ENCODE measurements at regions not wholly inside any gene's neighbourhood (a gene's known extent, or its start where the extent isn't known, plus 50 kb on each side); places are given as distances from the start of the nearest gene placed in this dataset.

DNA sequence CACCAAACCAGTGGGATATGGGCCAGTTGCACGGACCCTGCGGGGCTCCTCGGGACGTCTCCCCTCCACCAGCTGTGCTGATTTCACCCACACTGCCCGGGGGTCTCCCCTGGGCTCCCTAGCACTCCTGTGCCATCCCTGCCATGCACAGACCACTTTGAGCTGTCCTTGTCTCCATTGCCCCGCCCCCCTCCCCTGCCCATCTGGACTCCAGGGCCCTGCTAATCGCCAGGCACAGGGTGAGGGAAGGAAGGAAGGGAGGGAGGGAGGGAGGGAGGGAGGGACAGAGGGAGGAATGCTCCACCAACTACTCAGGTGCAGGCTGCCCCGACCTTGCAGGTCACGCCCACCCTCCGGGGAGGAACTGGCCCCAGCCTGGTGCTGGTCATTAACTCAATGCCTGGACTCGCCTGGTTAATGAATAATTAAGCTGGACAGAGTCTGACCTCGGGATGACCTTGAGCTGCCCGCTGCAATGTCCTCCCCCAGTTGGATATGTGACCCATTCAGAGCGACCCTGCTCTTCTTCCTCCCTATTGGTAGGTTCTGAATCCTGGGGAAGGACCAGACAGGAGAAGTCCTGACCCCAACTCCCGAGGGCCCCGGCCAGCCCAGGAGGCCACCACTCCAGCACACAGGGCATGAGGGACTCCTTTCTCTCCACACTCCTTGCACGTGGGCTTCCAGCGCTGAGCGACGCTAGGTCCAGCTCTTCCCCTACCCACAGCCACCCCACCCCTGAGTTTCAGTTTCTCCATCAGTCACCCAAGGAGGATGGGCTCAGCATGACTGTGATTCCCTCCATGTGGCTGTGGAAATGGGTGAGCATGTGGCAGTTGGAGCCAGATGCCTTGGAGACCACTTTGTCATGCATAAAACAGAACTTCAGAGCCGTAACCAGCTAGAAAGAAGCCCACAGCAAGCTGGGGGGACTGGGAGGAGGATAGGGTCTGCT, 62.1 kb downstream of the C9orf50 start:
- H3F3A ChIP-seq (ENCODE audit: control insufficient read depth, insufficient read depth), result no peaks in the 10 kb centered on the region
- TF ChIP-seq CTCF (IDR thresholded peaks at IDR 0.05; ENCODE audit: low read depth, low read length, poor library complexity, severe bottlenecking) (no peak), EZH2phosphoT487 (IDR thresholded peaks at IDR 0.05; ENCODE audit: borderline replicate concordance, low read length) (no peak)
- no peak overlapping the region for H3K4me3 ChIP-seq (ENCODE audit: low read length)
- H4K20me1 ChIP-seq (ENCODE audit: control insufficient read depth, insufficient read depth, low read depth, low read length), result no peaks in the 10 kb centered on the region
- no peaks in the 10 kb centered on the region for H3K36me3 ChIP-seq (ENCODE audit: control insufficient read depth, low read length)
- no peak overlapping the region for H3K27ac ChIP-seq (ENCODE audit: low read depth, low read length)
- H3K79me2 ChIP-seq (ENCODE audit: control insufficient read depth, low read length), result no peaks in the 10 kb centered on the region
- no peaks in the 10 kb centered on the region for H3K9me3 ChIP-seq (ENCODE audit: control insufficient read depth, insufficient read depth, low read length)
- H3K9me2 ChIP-seq (replicated peaks; ENCODE audit: control insufficient read depth, low read length), result no peaks in the 10 kb centered on the region
- no peak overlapping the region for H3K4me2 ChIP-seq (ENCODE audit: low read length)
- no peaks in the 10 kb centered on the region for H3K4me1 ChIP-seq (ENCODE audit: control insufficient read depth, low read length)
- H3K27me3 ChIP-seq (ENCODE audit: control insufficient read depth, low read length), result no peaks in the 10 kb centered on the region

DNA sequence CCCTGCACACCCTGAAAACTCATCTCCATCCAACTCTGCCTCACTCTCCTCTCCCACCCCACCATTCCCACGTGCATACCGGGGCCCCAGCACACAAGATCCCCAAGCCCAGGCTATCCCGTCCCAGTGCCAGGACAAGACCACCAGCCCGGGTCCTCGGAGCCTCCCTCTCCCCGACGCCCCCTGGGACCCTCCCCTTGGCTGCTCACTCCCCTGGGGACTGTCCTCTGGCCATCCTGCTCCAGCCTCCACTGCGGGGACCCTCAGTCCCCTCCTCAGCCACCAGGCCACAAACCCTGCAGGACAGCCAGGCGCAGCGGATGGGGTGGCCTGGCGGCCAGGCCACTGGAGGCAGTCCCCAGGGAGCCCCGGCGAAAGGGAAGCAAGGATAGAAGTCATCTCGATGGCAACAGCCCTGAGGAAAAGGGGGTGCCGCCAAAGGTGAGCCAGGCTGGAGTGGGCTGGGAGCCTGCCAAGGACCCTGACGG, 62.8 kb downstream of the C9orf50 start:
- H3K27ac ChIP-seq (ENCODE audit: low read depth, low read length), result no peak overlapping the region
- no peak for TF ChIP-seq CTCF (IDR thresholded peaks at IDR 0.05; ENCODE audit: low read depth, low read length, poor library complexity, severe bottlenecking)
- TF ChIP-seq EZH2phosphoT487 (IDR thresholded peaks at IDR 0.05; ENCODE audit: borderline replicate concordance, low read length), result no peak
- H3K9me3 ChIP-seq (ENCODE audit: control insufficient read depth, insufficient read depth, low read length), result no peaks in the 10 kb centered on the region
- no peaks in the 10 kb centered on the region for H4K20me1 ChIP-seq (ENCODE audit: control insufficient read depth, insufficient read depth, low read depth, low read length)
- no peaks in the 10 kb centered on the region for H3K27me3 ChIP-seq (ENCODE audit: control insufficient read depth, low read length)
- no peaks in the 10 kb centered on the region for H3K36me3 ChIP-seq (ENCODE audit: control insufficient read depth, low read length)
- H3K9me2 ChIP-seq (replicated peaks; ENCODE audit: control insufficient read depth, low read length), result no peaks in the 10 kb centered on the region
- H3F3A ChIP-seq (ENCODE audit: control insufficient read depth, insufficient read depth), result no peaks in the 10 kb centered on the region
- H3K4me2 ChIP-seq (ENCODE audit: low read length), result no peak overlapping the region
- H3K4me3 ChIP-seq (ENCODE audit: low read length), result no peak overlapping the region
- H3K79me2 ChIP-seq (ENCODE audit: control insufficient read depth, low read length), result no peaks in the 10 kb centered on the region
- no peaks in the 10 kb centered on the region for H3K4me1 ChIP-seq (ENCODE audit: control insufficient read depth, low read length)

- Histone ChIP-seq H3K4me1 (ENCODE audit: control insufficient read depth, low read length) (no peaks in the 10 kb centered on the region), H3K9me2 (replicated peaks; ENCODE audit: control insufficient read depth, low read length) (no peaks in the 10 kb centered on the region), H3K4me3 (ENCODE audit: low read length) (no peak overlapping the region), H3K9me3 (ENCODE audit: control insufficient read depth, insufficient read depth, low read length) (no peaks in the 10 kb centered on the region), H3K27ac (ENCODE audit: low read depth, low read length) (no peak overlapping the region), H3K36me3 (ENCODE audit: control insufficient read depth, low read length) (no peaks in the 10 kb centered on the region), H4K20me1 (ENCODE audit: control insufficient read depth, insufficient read depth, low read depth, low read length) (no peaks in the 10 kb centered on the region), H3K79me2 (ENCODE audit: control insufficient read depth, low read length) (no peaks in the 10 kb centered on the region), H3K27me3 (ENCODE audit: control insufficient read depth, low read length) (no peaks in the 10 kb centered on the region), H3K4me2 (ENCODE audit: low read length) (no peak overlapping the region), H3F3A (ENCODE audit: control insufficient read depth, insufficient read depth) (no peaks in the 10 kb centered on the region)
- TF ChIP-seq EZH2phosphoT487 (IDR thresholded peaks at IDR 0.05; ENCODE audit: borderline replicate concordance, low read length) (no peak), CTCF (IDR thresholded peaks at IDR 0.05; ENCODE audit: low read depth, low read length, poor library complexity, severe bottlenecking) (no peak)
Observed at GRCh38 chr9:129557192-129558036, 63.5 kb downstream of the C9orf50 start.

All from DOHH2 (cell line).